Mesodermal cell (in vitro differentiated cells): ENCODE measurements at regions not wholly inside any gene's neighbourhood (a gene's known extent, or its start where the extent isn't known, plus 50 kb on each side); places are given as distances from the start of the nearest gene placed in this dataset.

Experiments
- H3K27ac ChIP-seq: 2 replicates; pipeline ENCODE4 v1.7.0; 2013; ENCODE audit warnings: mild to moderate bottlenecking, low read depth, low read length, moderate library complexity; ENCODE audit not compliant: severe bottlenecking
- H3K36me3 ChIP-seq: 2 replicates; pipeline ENCODE4 v1.7.1; 2013; ENCODE audit warnings: mild to moderate bottlenecking, low read length, moderate library complexity; ENCODE audit not compliant: control insufficient read depth, insufficient read depth
- H3K4me1 ChIP-seq: one replicate; pipeline ENCODE4 v1.7.1; 2013; ENCODE audit warnings: mild to moderate bottlenecking, low read length; ENCODE audit not compliant: insufficient read depth, control insufficient read depth, poor library complexity, severe bottlenecking
- H3K4me3 ChIP-seq: 2 replicates; pipeline ENCODE4 v1.7.0; 2013; ENCODE audit warnings: low read length, control low read depth, mild to moderate bottlenecking; ENCODE audit not compliant: insufficient read depth, poor library complexity, severe bottlenecking; ENCODE audit errors: extremely low read depth
- H3K9me3 ChIP-seq: 2 replicates; pipeline ENCODE4 v1.7.1; 2013; ENCODE audit warnings: mild to moderate bottlenecking, low read length, moderate library complexity; ENCODE audit not compliant: control insufficient read depth
- WGBS, 2 experiments: methylation state at CpG; one replicate each; pipeline ENCODE4 v1.1.5; 2013; ENCODE audit warnings: missing lambda C conversion rate in 2 of 2; ENCODE audit not compliant: insufficient coverage in 2 of 2; 5-methylcytosine and 5-hydroxymethylcytosine counted together

DNA sequence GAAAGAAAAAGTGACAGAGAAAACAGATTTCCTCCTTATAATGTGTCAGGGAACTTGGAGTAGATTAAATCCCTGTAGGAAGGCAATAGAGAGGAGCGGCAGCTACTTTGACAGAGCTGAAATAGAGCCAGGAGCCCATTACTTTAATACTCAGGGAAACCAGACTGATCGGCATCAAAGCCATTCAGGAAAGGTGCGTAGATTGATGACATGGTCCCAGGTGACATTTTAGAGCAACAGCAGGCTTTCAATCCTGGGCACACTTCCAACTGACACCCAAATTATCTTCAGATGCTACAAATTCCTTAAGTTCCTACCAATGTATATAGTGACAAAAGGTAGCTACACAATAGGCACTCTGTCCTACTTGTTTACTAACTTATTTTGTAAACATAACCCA lies 821.5 kb downstream of the CDH8 start:
- no peaks in the 10 kb centered on the region for H3K4me1 ChIP-seq
- H3K36me3 ChIP-seq, result no peaks in the 10 kb centered on the region
- H3K27ac ChIP-seq, result no peak overlapping the region
- H3K4me3 ChIP-seq, result no peak overlapping the region
- no peaks in the 10 kb centered on the region for H3K9me3 ChIP-seq
- 89 to 92% methylated on average over 3 of the region's 3 CpGs for WGBS, 2 experiments

DNA sequence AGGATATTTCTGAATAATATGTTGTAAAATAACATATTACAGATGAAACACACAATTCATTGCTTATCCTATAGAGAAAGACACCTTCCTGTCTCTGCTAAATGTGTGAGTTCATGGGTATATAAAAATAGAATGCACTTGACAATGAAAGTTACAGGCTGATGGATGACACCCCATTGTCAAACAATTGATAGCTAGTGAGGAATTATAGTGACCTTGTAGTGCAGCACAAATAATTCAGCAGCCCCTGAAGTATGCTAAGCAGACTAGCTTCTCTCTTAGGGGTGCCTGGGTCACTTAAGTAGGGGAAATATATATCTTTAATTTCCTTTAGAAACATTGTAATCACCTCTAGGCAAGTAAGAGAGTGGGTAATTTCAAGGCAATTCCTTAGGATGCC lies 826.2 kb downstream of the CDH8 start:
- H3K4me1 ChIP-seq, result no peaks in the 10 kb centered on the region

DNA sequence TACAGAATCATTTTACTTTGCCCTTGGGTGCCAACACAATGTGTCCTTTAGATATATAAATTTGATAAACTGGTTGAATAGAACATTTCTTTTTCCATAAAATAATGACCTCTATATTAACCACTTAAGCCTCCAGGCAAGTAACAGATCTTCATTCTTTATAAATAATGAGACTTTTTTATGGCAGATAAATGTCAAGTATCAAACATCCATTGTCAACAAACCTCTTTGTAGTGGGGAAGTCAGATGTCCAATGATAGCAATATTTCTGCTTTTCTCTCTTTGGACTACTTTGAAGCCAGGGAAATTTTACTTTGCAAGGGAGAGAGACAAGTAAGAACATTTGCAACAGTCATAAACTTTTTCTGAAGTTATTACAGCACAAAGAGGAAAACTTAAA lies 841.2 kb downstream of the CDH8 start:
- H3K36me3 ChIP-seq, result no peaks in the 10 kb centered on the region
- no peaks in the 10 kb centered on the region for H3K9me3 ChIP-seq
- H3K4me1 ChIP-seq, result no peaks in the 10 kb centered on the region
- no peak overlapping the region for H3K4me3 ChIP-seq
- no peak overlapping the region for H3K27ac ChIP-seq

More for the DNA sequence above, 826.2 kb downstream of the CDH8 start:
- Histone ChIP-seq H3K9me3 (no peaks in the 10 kb centered on the region), H3K36me3 (no peaks in the 10 kb centered on the region), H3K27ac (no peak overlapping the region), H3K4me3 (no peak overlapping the region)

DNA sequence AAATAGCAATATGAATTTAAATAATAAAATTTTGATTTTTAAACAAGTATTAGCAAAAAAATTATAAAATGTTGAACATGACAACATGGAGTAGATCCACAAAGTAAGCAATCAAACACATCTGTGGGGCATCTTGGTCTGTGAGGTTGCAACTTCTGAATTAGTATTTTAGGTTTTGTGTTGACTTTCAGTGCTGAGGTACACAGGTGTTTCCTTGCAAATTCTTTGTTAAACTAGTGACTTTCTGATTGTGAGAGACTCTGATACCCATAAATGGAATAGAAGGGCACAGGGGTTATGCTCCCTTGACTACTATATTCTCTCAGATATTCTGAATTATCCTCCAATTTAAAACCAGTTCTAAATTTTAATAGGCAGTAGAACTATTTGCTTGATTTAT lies 841.7 kb downstream of the CDH8 start:
- Histone ChIP-seq H3K4me1 (no peaks in the 10 kb centered on the region), H3K4me3 (no peak overlapping the region), H3K27ac (no peak overlapping the region), H3K36me3 (no peaks in the 10 kb centered on the region), H3K9me3 (no peaks in the 10 kb centered on the region)

DNA sequence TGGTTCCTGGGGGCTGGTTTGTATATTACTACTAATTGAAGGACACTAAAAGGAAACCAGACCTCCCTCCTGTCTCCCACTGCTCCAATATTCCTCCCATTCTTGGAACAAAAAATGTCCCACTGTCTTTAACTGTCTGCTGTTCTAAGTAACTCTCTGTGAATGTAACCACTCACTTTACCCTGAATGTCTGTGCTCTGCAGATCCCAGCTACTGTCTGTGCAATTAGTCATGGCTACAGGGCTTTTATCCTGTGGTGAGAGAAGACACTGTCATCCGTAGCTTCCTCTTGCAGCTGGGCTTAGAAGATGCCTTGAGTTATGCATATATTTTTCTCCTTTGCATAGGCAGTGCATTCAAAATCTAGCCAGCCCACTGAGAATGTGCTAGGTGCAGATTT lies 853.8 kb downstream of the CDH8 start:
- Histone ChIP-seq H3K27ac (no peak overlapping the region), H3K9me3 (no peaks in the 10 kb centered on the region), H3K4me3 (no peak overlapping the region), H3K4me1 (peaks cover 5% of the 10 kb centered on the region), H3K36me3 (no peaks in the 10 kb centered on the region)
- WGBS, 2 experiments, result 78% methylated on average over 1 of the region's 1 CpG; no CpG with 5 or more reads in 1 of the 2 experiments

DNA sequence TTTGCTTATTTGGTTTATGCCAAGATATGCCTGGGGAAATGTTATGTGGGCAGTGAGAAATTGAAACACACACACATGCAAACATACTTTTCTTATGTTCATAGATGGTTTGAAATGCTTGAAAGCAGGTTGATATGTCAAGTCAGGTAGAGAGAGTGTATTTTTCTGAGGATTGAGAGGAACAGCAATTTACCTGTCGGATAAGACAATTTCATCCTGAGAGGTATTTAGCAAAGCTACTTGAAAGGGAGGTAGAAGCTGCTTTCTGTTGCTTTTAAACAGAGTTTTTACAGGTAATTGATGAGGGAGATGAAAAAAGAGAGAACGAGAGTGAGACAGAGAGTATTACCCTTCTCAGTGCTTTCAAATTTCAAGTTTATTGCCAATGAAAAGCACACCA lies 854.3 kb downstream of the CDH8 start:
- WGBS, 2 experiments, result 70 to 100% methylated on average over 1 to 2 of the region's 2 CpGs
- no peak overlapping the region for H3K4me3 ChIP-seq
- H3K36me3 ChIP-seq, result no peaks in the 10 kb centered on the region
- H3K27ac ChIP-seq, result no peak overlapping the region
- peaks cover 5% of the 10 kb centered on the region for H3K4me1 ChIP-seq
- H3K9me3 ChIP-seq, result no peaks in the 10 kb centered on the region

DNA sequence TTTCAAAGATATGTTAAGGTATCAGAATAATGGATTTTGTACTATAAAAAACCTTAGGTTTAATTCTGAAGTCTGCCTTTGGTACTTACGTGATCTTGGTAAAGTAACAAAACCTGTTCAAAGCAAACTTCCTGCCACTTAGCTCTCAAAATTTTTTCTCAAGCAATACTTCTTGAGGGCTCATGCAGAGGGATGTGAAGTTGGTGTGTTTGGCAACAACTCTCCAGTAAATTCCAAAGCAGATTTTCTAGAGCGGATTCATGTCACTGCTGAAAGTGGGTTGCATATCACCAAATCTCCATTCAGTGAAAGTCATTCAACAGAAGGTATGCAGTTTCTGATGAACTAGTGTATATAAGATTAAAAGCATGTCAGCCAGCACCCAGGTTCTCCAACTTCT lies 856.7 kb downstream of the CDH8 start:
- H3K27ac ChIP-seq, result no peak overlapping the region
- peaks cover 5% of the 10 kb centered on the region for H3K4me1 ChIP-seq
- no CpG with 5 or more reads among the region's 2 CpGs for WGBS, 2 experiments
- no peaks in the 10 kb centered on the region for H3K9me3 ChIP-seq
- H3K4me3 ChIP-seq, result no peak overlapping the region
- no peaks in the 10 kb centered on the region for H3K36me3 ChIP-seq

DNA sequence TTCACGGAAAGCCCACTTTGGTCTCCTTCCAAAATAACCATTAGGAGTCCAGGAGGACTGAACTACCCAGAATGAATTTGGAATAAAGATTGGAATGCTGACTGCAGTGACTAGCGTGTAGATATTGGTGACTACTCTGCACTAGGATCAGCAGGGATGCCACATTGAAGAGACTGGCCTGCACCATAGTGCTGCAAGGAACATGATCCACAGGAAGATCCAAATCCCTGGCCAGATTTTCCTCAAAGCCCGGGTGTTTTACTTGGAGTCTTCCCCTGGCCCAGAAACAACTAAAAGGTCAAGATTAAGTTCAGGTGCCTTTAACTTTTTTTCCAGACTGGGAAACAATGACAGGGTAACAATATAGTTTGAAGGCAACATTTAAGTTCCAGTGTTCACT lies 870.4 kb downstream of the CDH8 start:
- H3K9me3 ChIP-seq, result no peaks in the 10 kb centered on the region
- H3K4me1 ChIP-seq, result no peaks in the 10 kb centered on the region
- H3K27ac ChIP-seq, result no peak overlapping the region
- no peak overlapping the region for H3K4me3 ChIP-seq
- no peaks in the 10 kb centered on the region for H3K36me3 ChIP-seq
- WGBS, 2 experiments, result 89 to 100% methylated on average over 2 of the region's 3 CpGs

DNA sequence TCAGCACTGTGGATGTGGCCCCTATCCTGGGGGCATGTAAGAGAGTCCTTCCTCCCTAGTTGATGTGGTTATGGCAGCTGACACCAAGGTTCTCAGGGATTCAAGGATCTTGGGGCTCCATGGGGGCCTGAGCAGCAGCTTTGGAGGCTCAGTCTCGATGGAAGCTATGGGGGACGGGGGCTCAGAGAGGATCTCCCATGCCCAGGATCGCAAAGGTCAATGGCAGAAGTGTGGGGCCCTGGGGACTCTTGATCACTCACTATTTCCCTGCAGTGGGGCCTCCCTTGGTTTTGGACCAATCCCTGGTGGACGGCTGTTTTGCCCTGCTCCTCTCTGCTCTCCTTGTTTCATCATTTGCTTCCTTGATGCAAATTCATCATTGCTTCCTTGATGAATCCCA lies 885.9 kb downstream of the CDH8 start:
- Histone ChIP-seq H3K27ac (no peak overlapping the region), H3K4me1 (no peaks in the 10 kb centered on the region)
- WGBS, 2 experiments, result 92 to 98% methylated on average over 4 of the region's 4 CpGs

DNA sequence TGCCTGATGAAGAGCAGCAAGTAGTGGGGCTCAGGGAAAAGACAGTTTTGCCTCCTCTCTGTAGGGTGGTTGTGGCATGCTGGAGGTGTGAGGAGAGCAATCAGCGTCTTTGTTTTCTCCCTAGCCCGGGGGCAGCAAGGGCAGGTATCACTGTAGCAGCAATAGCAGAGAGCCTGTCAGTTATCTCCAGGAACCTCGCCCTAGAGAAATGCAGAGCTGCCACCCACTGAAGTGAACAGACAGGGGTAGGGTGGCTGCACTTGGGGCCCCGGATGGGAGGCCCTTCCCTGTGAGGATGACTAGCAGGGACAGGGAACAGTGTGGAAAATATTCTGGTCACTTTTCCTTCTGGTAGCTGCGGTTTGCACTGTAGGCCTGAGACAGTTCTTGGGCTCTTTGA lies 886.5 kb downstream of the CDH8 start:
- 80 to 85% methylated on average over 4 to 5 of the region's 5 CpGs for WGBS, 2 experiments
- H3K27ac ChIP-seq, result no peak overlapping the region
- H3K4me1 ChIP-seq, result no peaks in the 10 kb centered on the region
- no peaks in the 10 kb centered on the region for H3K9me3 ChIP-seq
- H3K4me3 ChIP-seq, result no peak overlapping the region
- H3K36me3 ChIP-seq, result no peaks in the 10 kb centered on the region

More for the DNA sequence above, 885.9 kb downstream of the CDH8 start:
- Histone ChIP-seq H3K4me3 (no peak overlapping the region), H3K36me3 (no peaks in the 10 kb centered on the region), H3K9me3 (no peaks in the 10 kb centered on the region)

DNA sequence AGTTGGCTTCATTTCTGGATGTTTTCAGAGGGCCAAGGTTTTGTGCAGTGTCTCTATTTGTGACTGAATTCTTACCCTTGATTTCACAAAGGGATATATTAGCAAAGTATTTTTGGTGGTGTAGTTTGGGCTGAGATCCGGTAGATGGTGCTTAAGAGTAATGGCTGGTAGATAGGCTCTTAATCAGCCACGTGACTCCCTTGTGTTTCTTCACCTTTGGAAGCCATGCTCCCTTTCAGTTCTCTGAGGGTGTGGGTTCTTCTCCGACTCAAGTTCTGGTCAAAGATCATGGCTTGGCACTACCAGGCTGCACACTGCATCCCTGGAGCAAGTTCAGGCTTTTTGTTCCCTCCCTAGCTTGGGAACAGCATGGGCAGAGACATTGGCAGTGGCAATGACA lies 887.3 kb downstream of the CDH8 start:
- Histone ChIP-seq H3K4me1 (no peaks in the 10 kb centered on the region), H3K9me3 (no peaks in the 10 kb centered on the region), H3K36me3 (no peaks in the 10 kb centered on the region), H3K27ac (no peak overlapping the region), H3K4me3 (no peak overlapping the region)
- 60 to 81% methylated on average over 1 to 2 of the region's 3 CpGs for WGBS, 2 experiments

DNA sequence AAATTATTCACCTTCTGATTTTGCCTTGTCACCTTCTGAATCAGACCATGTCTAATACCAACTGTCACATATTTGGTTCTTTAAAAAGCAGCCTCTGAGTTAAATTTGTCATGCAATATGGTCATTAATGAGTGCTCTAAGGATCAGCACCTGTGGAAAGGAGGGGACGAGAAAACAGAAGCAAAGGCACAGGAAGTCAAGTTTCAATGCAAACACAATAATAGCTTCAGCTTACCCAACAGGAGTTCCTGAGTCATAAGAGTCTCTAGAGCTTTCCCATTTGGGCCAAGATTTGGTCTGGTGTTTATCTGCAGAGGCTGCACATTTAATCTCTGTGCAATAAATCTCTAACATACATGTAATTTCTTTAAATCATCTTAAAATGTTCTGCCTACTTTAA lies 889.8 kb downstream of the CDH8 start:
- no peak overlapping the region for H3K27ac ChIP-seq
- H3K36me3 ChIP-seq, result no peaks in the 10 kb centered on the region
- no peaks in the 10 kb centered on the region for H3K4me1 ChIP-seq
- no peaks in the 10 kb centered on the region for H3K9me3 ChIP-seq
- H3K4me3 ChIP-seq, result no peak overlapping the region
- 83% methylated on average over 1 of the region's 1 CpG; no CpG with 5 or more reads in 1 of the 2 experiments for WGBS, 2 experiments
